Lung (tissue), 11 donors: ENCODE measurements at regions not wholly inside any gene's neighbourhood (a gene's known extent, or its start where the extent isn't known, plus 50 kb on each side); places are given as distances from the start of the nearest gene placed in this dataset.

Experiments used
- ATAC-seq: fragments of 200-7000 bp; cut with Tn5 transposase; one replicate; pipeline ENCODE4 v1.9.1; 2020; ENCODE audit warnings: moderate number of reproducible peaks; ENCODE audit not compliant: insufficient read depth, low FRiP score
- DNase-seq, 3 donors: peaks; one replicate each; pipeline ENCODE4 v3.0.0-alpha.2; 2013 to 2017
- H3K27ac ChIP-seq, 2 donors: one replicate each; pipeline ENCODE4 v1.5.1; 2013; ENCODE audit warnings: mild to moderate bottlenecking in 2 of 2, moderate library complexity in 2 of 2, control low read depth in 1 of 2, inconsistent platforms in 1 of 2, low read depth in 1 of 2, low read length in 1 of 2
- H3K27me3 ChIP-seq, 3 donors: one replicate each; pipeline ENCODE4 v1.5.1; 2013; ENCODE audit warnings: low read length in 2 of 3; ENCODE audit not compliant: control insufficient read depth in 3 of 3, insufficient read depth in 3 of 3
- H3K36me3 ChIP-seq, 4 donors: one replicate each; pipeline ENCODE4 v1.5.1; 2013; ENCODE audit warnings: low read length in 4 of 4, mild to moderate bottlenecking in 1 of 4, moderate library complexity in 1 of 4; ENCODE audit not compliant: control insufficient read depth in 4 of 4, insufficient read depth in 4 of 4
- H3K4me1 ChIP-seq, 5 donors: one replicate each; pipeline ENCODE4 v1.5.1; 2013; ENCODE audit warnings: low read length in 5 of 5, mild to moderate bottlenecking in 2 of 5, moderate library complexity in 1 of 5; ENCODE audit not compliant: control insufficient read depth in 5 of 5, insufficient read depth in 5 of 5
- H3K4me3 ChIP-seq: one replicate; pipeline ENCODE4 v1.5.1; 2013; ENCODE audit warnings: mild to moderate bottlenecking, control low read depth, moderate library complexity
- H3K9ac ChIP-seq, 2 donors: one replicate each; pipeline ENCODE4 v1.5.1; 2013; ENCODE audit warnings: low read length in 2 of 2, control low read depth in 1 of 2; ENCODE audit not compliant: insufficient read depth in 1 of 2
- H3K9me3 ChIP-seq, 4 donors: one replicate each; pipeline ENCODE4 v1.5.1; 2013; ENCODE audit warnings: low read length in 3 of 4, mild to moderate bottlenecking in 1 of 4, moderate library complexity in 1 of 4; ENCODE audit not compliant: control insufficient read depth in 4 of 4, insufficient read depth in 3 of 4
- WGBS, 2 donors: extraction: QIAGEN DNeasy Blood & Tissue Kit; methylation state at CpG; one replicate each; pipeline ENCODE4 v1.1.7; 2013; 5-methylcytosine and 5-hydroxymethylcytosine counted together
- TF ChIP-seq, protein P1 (sequence below): IDR thresholded peaks from 2 replicates; pipeline ENCODE4 v1.5.1; 2012; ENCODE audit warnings: mild to moderate bottlenecking; ENCODE audit errors: control extremely low read depth, extremely low read depth
- donor health status: control.
- donor health status: control.
- donor health status: Bipolar disorder and iron deficiency.
- donor health status: healthy.
- donor health status: DM: yes; HTN: yes; CAD: no.

DNA sequence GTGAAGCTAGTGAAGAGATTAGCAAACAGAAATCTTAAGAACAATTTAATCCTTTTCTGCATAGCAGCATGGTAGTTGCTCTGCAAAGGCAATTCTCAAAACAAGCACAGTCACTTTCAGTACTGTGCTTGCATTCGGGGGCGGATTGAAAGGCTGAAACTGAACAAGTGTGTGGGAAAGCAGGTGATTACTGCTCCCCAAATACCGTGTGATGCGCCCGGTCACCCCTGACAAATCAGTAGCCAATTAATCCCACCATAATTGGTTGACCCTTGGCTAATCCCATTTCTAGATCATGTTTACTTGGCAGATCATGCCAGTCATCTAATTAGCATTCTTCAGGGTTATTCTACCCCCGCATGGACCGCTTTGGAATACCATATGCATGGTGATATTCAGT lies 76.5 kb upstream of the ADRB1 start:
- Histone ChIP-seq H3K4me1 (peaks cover 0 to 3% (median 0%) of the 10 kb centered on the region in 5 donors), H3K27me3 (no peaks in the 10 kb centered on the region), H3K36me3 (no peaks in the 10 kb centered on the region), H3K27ac (no peak overlapping the region), H3K9me3 (peaks cover 0 to 2% (median 0%) of the 10 kb centered on the region in 4 donors), H3K4me3 (no peak overlapping the region), H3K9ac (no peak overlapping the region)
- TF ChIP-seq, protein P1, sequence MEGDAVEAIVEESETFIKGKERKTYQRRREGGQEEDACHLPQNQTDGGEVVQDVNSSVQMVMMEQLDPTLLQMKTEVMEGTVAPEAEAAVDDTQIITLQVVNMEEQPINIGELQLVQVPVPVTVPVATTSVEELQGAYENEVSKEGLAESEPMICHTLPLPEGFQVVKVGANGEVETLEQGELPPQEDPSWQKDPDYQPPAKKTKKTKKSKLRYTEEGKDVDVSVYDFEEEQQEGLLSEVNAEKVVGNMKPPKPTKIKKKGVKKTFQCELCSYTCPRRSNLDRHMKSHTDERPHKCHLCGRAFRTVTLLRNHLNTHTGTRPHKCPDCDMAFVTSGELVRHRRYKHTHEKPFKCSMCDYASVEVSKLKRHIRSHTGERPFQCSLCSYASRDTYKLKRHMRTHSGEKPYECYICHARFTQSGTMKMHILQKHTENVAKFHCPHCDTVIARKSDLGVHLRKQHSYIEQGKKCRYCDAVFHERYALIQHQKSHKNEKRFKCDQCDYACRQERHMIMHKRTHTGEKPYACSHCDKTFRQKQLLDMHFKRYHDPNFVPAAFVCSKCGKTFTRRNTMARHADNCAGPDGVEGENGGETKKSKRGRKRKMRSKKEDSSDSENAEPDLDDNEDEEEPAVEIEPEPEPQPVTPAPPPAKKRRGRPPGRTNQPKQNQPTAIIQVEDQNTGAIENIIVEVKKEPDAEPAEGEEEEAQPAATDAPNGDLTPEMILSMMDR = no peak
- ATAC-seq (no peak), DNase-seq (no peak)
- 87 to 94% methylated on average over 7 of the region's 7 CpGs for WGBS, 2 donors

DNA sequence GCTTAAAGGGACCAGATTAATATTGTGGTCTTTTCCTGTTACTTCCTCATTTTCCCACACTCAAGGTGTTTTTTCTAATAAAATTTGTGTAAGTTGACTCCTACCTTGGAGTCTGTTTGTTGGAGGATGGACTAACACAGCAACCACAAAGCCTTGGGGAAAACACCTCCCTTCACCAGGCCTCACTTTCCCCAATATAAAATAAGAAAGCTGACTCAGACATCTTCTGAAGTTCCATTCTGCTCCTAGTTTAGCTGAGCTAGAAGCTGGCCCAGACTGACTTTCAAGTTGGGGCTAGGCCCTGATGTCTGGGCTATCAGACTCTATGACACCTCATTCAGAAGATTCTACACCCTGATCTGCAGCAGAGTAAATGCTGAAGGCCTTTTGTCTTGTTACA lies 73.0 kb upstream of the ADRB1 start:
- Histone ChIP-seq H3K4me1 (peaks cover 0 to 3% (median 0%) of the 10 kb centered on the region in 5 donors), H3K9me3 (peaks cover 0 to 5% (median 2%) of the 10 kb centered on the region in 4 donors), H3K36me3 (no peaks in the 10 kb centered on the region), H3K27me3 (no peaks in the 10 kb centered on the region), H3K9ac (no peak overlapping the region), H3K27ac (no peak overlapping the region), H3K4me3 (no peak overlapping the region)
- ATAC-seq = no peak
- TF ChIP-seq, protein P1 = no peak
- DNase-seq = no peak

DNA sequence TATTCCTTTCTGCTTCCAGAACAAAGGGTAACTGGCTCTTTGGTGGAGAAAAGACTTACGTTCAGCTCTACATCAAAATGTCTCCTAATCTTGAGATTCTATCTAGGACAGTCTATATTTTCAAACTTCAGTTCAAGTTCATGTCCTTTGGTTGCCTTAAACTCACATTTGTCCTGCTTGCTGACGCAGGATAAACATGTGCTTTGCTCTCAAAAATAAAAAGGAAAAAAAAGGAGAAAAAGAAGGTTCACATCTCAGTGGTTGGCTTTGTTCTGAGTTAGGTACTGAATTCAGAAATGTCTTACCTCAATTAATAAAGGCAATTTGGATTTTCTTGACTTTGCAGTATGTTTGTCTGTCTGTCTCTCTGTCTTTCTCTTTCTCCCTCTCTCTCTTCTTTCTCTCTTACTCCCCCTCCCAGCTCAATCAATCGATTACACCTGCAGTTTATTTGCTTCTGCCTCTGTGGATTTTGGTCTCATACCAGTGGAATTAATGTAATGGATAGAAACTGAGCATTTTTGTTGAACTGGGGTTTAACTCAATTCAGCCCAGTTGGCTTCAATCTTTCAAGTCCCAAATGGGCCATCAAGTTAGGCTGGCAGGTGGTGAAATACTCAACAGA lies 72.2 kb upstream of the ADRB1 start:
- no peak overlapping the region for H3K9ac ChIP-seq
- TF ChIP-seq, protein P1 = no peak
- H3K27ac ChIP-seq = no peak overlapping the region
- no peaks in the 10 kb centered on the region for H3K27me3 ChIP-seq
- DNase-seq = no peak
- H3K36me3 ChIP-seq = no peaks in the 10 kb centered on the region
- WGBS, 2 donors = 94% methylated on average over 3 of the region's 3 CpGs
- ATAC-seq = no peak
- H3K4me3 ChIP-seq = no peak overlapping the region
- H3K9me3 ChIP-seq = peaks cover 0 to 5% (median 2%) of the 10 kb centered on the region in 4 donors
- peaks cover 0 to 3% (median 0%) of the 10 kb centered on the region in 5 donors for H3K4me1 ChIP-seq

DNA sequence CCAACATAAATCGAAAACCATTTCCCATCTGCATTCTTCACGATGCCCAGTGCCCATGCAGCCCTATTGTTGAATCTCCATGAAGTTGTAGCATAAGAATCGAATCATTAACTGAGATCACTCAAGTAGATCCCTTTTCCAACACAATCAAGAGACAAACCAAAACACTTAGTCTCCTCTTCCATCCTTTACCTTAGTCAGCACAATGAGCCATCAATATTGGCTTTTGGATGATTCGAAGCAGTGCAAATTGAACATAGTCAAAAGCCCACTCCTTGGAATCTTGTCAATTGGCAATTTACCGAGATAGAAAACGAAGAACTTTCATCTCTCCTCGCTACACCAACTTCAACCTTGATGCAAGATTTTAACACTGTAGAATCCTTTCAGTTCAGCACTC lies 66.5 kb upstream of the ADRB1 start:
- ATAC-seq (no peak), DNase-seq (no peak)
- H3K9me3 ChIP-seq = peaks cover 0 to 4% (median 1%) of the 10 kb centered on the region in 4 donors
- H3K4me3 ChIP-seq = no peak overlapping the region
- TF ChIP-seq, protein P1 = no peak
- 97 to 98% methylated on average over 7 of the region's 7 CpGs for WGBS, 2 donors
- H3K9ac ChIP-seq = no peak overlapping the region
- peaks cover 0 to 3% (median 0%) of the 10 kb centered on the region in 5 donors for H3K4me1 ChIP-seq
- H3K27ac ChIP-seq = no peak overlapping the region
- no peaks in the 10 kb centered on the region for H3K36me3 ChIP-seq
- H3K27me3 ChIP-seq = no peaks in the 10 kb centered on the region
